Right renal cortex interstitium (tissue), 3 donors: ENCODE measurements at regions not wholly inside any gene's neighbourhood (a gene's known extent, or its start where the extent isn't known, plus 50 kb on each side); places are given as distances from the start of the nearest gene placed in this dataset.

Experiments used
- DNase-seq, 3 donors: peaks; one replicate each; pipeline ENCODE4 v3.0.0-alpha.2; 2013; ENCODE audit warnings: low read depth in 3 of 3, low spot score in 2 of 3

GRCh38 chr7:86975449-86975848, 84.0 kb downstream of the ELAPOR2 start:
- no peak for DNase-seq

GRCh38 chr7:86972072-86972471, 87.4 kb downstream of the ELAPOR2 start:
- DNase-seq = no peak

- no peak for DNase-seq
Observed at GRCh38 chr7:86970986-86971385, 88.5 kb downstream of the ELAPOR2 start.

GRCh38 chr7:86970547-86970946, 88.9 kb downstream of the ELAPOR2 start:
- DNase-seq = no peak

GRCh38 chr7:86969865-86970264, 89.6 kb downstream of the ELAPOR2 start:
- no peak for DNase-seq

GRCh38 chr7:86968618-86969017, 90.8 kb downstream of the ELAPOR2 start:
- no peak for DNase-seq

- no peak for DNase-seq
Observed at GRCh38 chr7:86966916-86967315, 92.5 kb downstream of the ELAPOR2 start.

GRCh38 chr7:86965727-86966120, 93.7 kb downstream of the ELAPOR2 start:
- no peak for DNase-seq

- DNase-seq = no peak
Observed at GRCh38 chr7:86964973-86965726, 94.3 kb downstream of the ELAPOR2 start.

GRCh38 chr7:86963599-86964230, 95.7 kb downstream of the ELAPOR2 start:
- DNase-seq = no peak

GRCh38 chr7:86962623-86963022, 96.8 kb downstream of the ELAPOR2 start:
- no peak for DNase-seq

GRCh38 chr7:86961686-86962085, 97.8 kb downstream of the ELAPOR2 start:
- DNase-seq = no peak

GRCh38 chr7:86958380-86958779, 101.1 kb downstream of the ELAPOR2 start:
- DNase-seq = no peak

GRCh38 chr7:86956567-86956966, 102.9 kb downstream of the ELAPOR2 start:
- DNase-seq = no peak

GRCh38 chr7:86955895-86956503, 103.5 kb downstream of the ELAPOR2 start:
- no peak for DNase-seq

- DNase-seq = no peak
Observed at GRCh38 chr7:86954971-86955370, 104.5 kb downstream of the ELAPOR2 start.

- no peak for DNase-seq
Observed at GRCh38 chr7:86953653-86954336, 105.7 kb downstream of the ELAPOR2 start.

- no peak for DNase-seq
Observed at GRCh38 chr7:86953219-86953618, 106.2 kb downstream of the ELAPOR2 start.

- DNase-seq = no peak
Observed at GRCh38 chr7:86951895-86952294, 107.6 kb downstream of the ELAPOR2 start.

GRCh38 chr7:86950944-86951343, 108.5 kb downstream of the ELAPOR2 start:
- no peak for DNase-seq

- no peak for DNase-seq
Observed at GRCh38 chr7:86950360-86950759, 109.1 kb downstream of the ELAPOR2 start.
